ENCODE measurements at regions not wholly inside any gene's neighbourhood (a gene's known extent, or its start where the extent isn't known, plus 50 kb on each side); places are given as distances from the start of the nearest gene placed in this dataset.
"Not testable (repeated sequence)": the region's sequence is repeated elsewhere in the genome, so short reads cannot be mapped to it uniquely, and the experiment has no call there.

- no peak for TF ChIP-seq CTCF (IDR thresholded peaks at IDR 0.05; ENCODE audit: poor library complexity, severe bottlenecking)
- ATAC-seq (ENCODE audit: low read depth) = no peak
- no peaks in the 10 kb centered on the region for H3K9me3 ChIP-seq (ENCODE audit: severe bottlenecking)
Observed at GRCh38 chr5:82971901-82972300, 105.3 kb downstream of the TMEM167A start.

GRCh38 chr5:82971034-82971806 lies 106.0 kb downstream of the TMEM167A start:
- ATAC-seq (ENCODE audit: low read depth); DNase-seq (ENCODE audit: low spot score); H3K4me1 ChIP-seq (ENCODE audit: insufficient read depth, poor library complexity, severe bottlenecking); H3K4me3 ChIP-seq (ENCODE audit: severe bottlenecking); H3K9me3 ChIP-seq (ENCODE audit: severe bottlenecking); H3K27me3 ChIP-seq (ENCODE audit: insufficient read depth, poor library complexity, severe bottlenecking); H3K27ac ChIP-seq (ENCODE audit: poor library complexity, severe bottlenecking); H3K36me3 ChIP-seq (ENCODE audit: low read depth): not testable (repeated sequence)

More at GRCh38 chr5:82971901-82972300, 105.3 kb downstream of the TMEM167A start:
- DNase-seq (ENCODE audit: low spot score) = no peak
- no peaks in the 10 kb centered on the region for H3K27me3 ChIP-seq (ENCODE audit: insufficient read depth, poor library complexity, severe bottlenecking)
- no peaks in the 10 kb centered on the region for H3K36me3 ChIP-seq (ENCODE audit: low read depth)
- H3K4me1 ChIP-seq (ENCODE audit: insufficient read depth, poor library complexity, severe bottlenecking) = peaks cover 4% of the 10 kb centered on the region
- no peak overlapping the region for H3K4me3 ChIP-seq (ENCODE audit: severe bottlenecking)
- no peak overlapping the region for H3K27ac ChIP-seq (ENCODE audit: poor library complexity, severe bottlenecking)

- H3K9me3 ChIP-seq (ENCODE audit: severe bottlenecking); H3K27me3 ChIP-seq (ENCODE audit: insufficient read depth, poor library complexity, severe bottlenecking); DNase-seq (ENCODE audit: low spot score); H3K4me1 ChIP-seq (ENCODE audit: insufficient read depth, poor library complexity, severe bottlenecking); H3K4me3 ChIP-seq (ENCODE audit: severe bottlenecking); H3K36me3 ChIP-seq (ENCODE audit: low read depth): not testable (repeated sequence)
- H3K27ac ChIP-seq (ENCODE audit: poor library complexity, severe bottlenecking) = peak overlapping the region; percentile 49
- peak; percentile 86 for ATAC-seq (ENCODE audit: low read depth)
Observed at GRCh38 chr5:82969221-82969976, 107.8 kb downstream of the TMEM167A start.

- H3K9me3 ChIP-seq (ENCODE audit: severe bottlenecking) = no peaks in the 10 kb centered on the region
- TF ChIP-seq CTCF (IDR thresholded peaks at IDR 0.05; ENCODE audit: poor library complexity, severe bottlenecking) = no peak
- ATAC-seq (ENCODE audit: low read depth) = no peak
- DNase-seq (ENCODE audit: low spot score) = no peak
- no peak overlapping the region for H3K4me3 ChIP-seq (ENCODE audit: severe bottlenecking)
- H3K27ac ChIP-seq (ENCODE audit: poor library complexity, severe bottlenecking) = no peak overlapping the region
- no peaks in the 10 kb centered on the region for H3K36me3 ChIP-seq (ENCODE audit: low read depth)
- H3K27me3 ChIP-seq (ENCODE audit: insufficient read depth, poor library complexity, severe bottlenecking) = no peaks in the 10 kb centered on the region
- peaks cover 4% of the 10 kb centered on the region for H3K4me1 ChIP-seq (ENCODE audit: insufficient read depth, poor library complexity, severe bottlenecking)
Observed at GRCh38 chr5:82967072-82967471, 110.1 kb downstream of the TMEM167A start.

- Histone ChIP-seq H3K27me3 (ENCODE audit: insufficient read depth, poor library complexity, severe bottlenecking) (no peaks in the 10 kb centered on the region), H3K4me1 (ENCODE audit: insufficient read depth, poor library complexity, severe bottlenecking) (no peaks in the 10 kb centered on the region), H3K9me3 (ENCODE audit: severe bottlenecking) (peaks cover 2% of the 10 kb centered on the region), H3K4me3 (ENCODE audit: severe bottlenecking) (no peak overlapping the region), H3K36me3 (ENCODE audit: low read depth) (no peaks in the 10 kb centered on the region), H3K27ac (ENCODE audit: poor library complexity, severe bottlenecking) (no peak overlapping the region)
- TF ChIP-seq CTCF (IDR thresholded peaks at IDR 0.05; ENCODE audit: poor library complexity, severe bottlenecking) = no peak
- ATAC-seq (ENCODE audit: low read depth) (no peak), DNase-seq (ENCODE audit: low spot score) (no peak)
Observed at GRCh38 chr5:82959466-82959865, 117.7 kb downstream of the TMEM167A start.

Data from RWPE2 (cell line).